ENCODE measurements at regions not wholly inside any gene's neighbourhood (a gene's known extent, or its start where the extent isn't known, plus 50 kb on each side); places are given as distances from the start of the nearest gene placed in this dataset.
"Not testable (repeated sequence)": the region's sequence is repeated elsewhere in the genome, so short reads cannot be mapped to it uniquely, and the experiment has no call there.

DNA sequence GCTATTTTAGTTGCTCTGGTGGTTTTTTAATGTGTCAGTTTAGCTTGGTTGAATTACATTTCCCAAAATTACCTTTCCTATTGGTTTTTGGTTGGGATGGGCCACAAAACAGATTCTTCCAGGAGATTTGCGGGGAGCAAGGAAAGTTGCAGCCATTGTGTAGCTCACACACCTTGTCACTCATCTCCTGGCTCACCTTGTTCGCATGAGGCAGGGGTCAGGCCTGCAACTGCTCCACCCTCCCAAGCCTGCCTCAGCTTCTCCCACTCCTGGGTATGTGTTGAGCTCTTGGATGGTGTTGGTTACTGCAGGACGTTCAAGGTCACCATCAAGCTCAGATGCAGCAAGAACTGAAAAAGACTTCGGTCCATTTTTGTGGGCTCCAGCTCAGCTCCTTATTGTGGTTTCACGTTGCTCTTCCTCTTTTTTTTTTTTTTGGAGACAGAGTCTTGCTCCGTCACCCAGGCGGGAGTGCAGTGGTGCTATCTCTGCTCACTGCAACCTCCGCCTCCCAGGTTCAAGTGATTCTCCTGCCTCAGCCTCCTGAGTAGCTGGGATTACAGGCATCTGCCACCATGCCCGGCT, 95.6 kb upstream of the METTL14 start:
- DNase-seq: no peak

DNA sequence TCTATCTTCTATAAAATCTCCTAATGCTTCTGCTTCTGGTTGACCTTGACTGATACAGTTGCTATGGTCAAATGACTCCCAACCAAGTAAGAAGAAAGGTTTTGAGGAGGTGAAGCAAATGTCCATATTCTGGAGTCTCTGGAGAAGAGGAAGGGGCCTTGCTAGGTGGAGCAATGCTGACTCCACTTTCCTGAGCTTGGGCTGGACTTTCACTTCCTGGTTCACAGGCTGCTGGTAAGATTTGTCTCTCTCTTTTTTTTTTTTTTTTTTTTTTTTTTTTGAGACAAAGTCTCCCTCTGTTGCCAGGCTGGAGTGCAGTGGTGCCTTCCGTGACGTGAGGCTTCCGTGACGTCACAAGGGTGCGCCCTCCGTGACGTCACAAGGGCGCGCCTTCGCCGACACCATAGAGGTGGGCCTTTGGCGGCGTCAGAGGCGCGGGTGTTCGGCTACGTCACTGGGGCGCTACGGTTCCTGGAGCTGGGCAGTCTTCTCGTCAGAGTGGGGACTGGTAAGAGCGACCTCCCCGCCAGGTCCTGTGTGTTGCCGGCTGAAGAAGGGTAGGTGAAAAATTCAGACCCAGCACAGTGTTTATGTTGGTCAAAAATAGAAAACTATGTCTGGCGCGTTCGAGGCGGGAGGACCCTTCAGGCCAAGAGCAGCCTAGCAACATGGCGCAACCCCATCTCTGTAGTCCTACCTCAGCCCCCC, 93.7 kb upstream of the METTL14 start:
- peak; percentile 100 for DNase-seq

DNA sequence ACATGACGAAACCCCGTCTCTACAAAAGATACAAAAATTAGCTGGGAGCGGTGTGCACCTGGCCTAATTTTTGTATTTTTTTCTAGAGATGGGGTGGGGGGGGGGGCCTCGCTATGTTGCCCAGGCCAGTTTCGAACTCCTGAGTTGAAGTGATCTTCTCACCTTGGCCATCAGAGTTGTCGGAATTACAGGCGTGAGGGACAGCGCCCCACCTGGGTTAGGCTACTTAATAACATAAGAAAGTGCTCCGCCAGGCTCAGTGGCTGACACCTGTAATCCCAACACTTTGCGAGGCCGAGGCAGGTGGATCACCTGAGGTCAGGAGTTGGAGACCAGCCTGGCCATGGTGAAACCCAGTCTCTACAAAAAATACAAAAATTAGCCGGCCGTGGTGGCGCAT, 92.9 kb upstream of the METTL14 start:
- DNase-seq: not testable (repeated sequence)

DNA sequence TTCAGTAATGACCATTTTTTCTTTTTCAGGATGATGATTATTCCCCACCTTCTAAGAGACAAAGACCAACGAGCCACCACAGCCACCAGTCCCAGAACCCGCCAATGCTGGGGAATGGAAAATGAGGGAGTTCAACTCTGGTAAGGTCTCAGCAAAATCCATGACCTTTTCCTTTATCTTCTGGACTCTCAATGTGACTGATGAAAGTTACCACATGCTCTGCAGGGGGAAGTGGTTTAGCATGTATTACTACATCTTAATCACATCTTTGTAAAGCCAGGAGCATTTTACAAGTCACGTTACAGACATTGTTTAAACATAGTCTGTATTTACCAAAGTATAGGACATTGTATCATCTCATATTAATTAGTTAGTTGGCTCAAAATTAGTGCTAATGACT, 89.3 kb upstream of the METTL14 start:
- DNase-seq: not testable (repeated sequence)

DNA sequence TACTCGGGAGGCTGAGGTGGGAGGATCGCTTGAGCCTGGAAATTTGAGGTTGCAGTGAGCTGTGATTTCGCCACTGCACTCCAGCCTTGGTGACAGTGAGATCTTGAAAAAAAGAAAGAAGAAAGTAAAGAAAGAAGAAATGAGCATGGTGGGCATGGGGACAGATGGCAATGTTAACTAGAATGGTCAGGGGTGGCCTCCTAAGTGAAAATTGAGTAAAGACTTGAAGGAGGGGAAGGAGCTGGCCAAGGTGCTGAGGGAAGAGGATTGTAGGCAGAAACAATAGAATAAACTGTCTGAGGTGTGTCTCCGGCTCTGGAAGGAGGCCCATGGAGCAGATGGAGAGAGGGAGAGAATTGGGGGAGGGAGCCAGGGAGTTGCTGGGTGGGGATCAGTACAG, 60.1 kb upstream of the METTL14 start:
- not testable (repeated sequence) for DNase-seq

DNA sequence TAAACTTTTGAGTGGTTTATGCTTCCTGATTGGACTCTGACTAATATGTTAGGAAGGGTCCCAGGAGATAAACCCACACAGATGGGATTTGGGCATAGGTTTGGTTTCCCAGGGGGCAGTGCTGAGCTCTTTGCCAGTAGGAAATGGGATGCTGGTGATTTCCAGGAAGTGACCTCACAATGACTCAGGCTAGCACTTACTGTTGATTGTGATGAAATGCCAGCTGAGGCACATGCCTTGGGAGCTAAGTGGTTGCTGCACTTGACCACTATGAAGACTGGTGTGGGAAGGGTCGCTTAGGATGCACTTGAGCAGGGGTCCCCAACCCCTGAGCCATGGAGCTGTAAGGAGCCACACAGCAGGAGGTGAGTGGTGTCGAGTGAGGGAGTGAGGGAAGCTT, 55.5 kb upstream of the METTL14 start:
- not testable (repeated sequence) for DNase-seq

DNA sequence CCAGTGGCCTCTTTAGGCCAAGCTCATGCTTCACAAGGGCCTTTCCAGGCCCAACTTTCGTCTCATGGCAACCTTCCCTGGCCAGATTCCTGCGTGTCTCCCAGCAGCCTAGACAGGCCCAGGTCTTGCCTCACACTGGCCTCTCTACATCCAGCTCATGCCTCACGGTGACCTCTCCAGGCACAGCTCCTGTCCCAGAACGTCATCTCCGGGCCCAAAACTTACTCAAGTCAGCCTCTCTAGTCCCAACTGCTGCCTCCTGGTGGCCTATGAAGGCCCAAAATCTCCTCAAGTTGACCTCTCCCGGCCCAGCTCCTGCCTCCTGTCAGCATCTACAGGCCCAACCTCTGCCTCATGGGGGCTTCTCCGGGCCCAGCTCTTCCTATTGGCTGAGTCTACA, 54.3 kb upstream of the METTL14 start:
- not testable (repeated sequence) for DNase-seq

DNA sequence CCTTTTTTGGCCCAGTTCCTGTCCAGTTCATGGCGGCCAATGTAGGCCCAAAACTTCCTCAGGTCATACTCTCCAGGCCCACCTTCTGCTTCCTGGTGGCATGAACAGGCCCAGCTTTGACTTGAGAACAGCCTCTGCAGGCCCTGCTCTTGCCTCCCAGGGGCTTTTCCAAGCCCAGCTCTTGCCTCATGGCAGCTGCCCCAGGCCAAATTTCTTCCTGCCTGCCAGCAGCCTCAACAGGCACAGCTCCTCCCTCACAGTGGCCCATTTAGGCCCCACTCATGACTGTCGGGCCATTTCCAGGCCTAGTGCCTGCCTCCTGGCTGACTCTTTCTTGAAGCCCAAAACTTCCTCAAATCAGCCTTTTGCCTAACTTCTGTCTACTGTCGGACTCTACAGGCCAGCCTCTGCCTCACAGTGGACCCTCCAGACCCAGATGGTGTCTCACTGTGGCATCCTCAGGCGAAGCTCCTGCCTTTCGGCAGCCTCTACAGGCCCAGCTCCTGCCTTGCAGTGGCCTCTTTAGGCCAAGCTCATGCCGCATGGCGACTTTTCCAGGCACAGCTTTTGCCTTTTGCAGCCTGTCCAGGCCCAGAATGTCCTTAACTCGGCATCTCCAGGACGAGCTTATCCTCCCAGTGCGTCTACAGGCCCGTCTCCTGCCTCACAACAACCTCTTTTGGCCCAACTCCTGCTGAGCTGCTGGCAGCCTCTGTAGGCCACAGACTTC, 53.7 kb upstream of the METTL14 start:
- not testable (repeated sequence) for DNase-seq

DNA sequence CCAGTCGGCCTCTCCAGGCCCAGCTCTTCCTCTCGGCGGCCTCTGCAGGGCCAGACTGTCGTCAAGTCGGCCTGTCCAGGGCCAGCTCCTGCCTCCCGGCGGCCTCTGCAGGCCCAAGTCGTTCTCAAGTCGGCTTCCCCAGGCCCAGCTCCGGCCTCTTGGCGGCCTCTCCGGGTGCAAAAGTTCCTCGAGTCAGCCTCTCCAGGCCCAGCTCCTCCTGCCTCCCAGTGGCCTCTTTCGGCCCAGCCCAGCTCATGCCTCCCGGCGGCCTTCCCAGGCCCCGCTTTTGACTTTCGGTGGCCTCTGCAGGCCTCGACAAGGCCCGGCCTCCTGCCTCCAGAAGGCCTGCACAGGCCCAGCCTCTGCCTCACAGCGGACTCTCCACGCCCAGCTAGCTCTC, 51.7 kb upstream of the METTL14 start:
- DNase-seq: not testable (repeated sequence)

DNA sequence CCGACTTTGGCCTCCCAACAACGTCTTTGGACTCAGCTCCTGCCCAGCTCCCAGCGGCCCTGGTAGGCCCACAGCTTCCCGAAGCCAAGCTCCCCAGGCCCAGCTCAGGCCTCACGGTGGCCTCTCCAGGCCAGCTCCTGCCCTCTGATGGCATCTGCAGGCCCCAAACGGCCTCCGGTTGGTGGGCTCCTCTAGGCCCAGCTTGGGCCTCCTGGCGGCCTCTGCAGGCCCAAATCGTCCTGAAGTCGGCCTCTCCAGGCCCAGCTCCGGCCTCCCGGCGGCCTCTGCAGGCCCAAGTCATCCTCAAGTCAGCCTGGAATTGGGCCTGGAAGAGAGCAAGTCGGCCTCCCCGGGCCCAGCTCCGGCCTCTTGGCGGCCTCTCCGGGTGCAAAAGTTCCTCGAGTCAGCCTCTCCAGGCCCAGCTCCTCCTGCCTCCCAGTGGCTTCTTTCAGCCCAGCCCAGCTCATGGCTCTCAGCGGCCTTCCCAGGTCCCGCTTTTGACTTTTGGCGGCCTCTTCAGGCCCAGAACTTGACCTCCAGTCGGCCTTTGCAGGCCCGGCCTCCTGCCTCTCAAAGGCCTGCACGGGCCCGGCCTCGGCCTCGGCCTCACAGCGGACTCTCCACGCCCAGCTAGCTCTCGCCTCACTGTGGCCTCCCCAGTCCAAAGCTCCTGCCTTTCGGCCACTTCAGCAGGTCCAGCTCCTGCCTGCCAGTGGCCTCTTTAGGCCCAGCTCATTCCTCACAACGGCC, 50.9 kb upstream of the METTL14 start:
- not testable (repeated sequence) for DNase-seq

Data from activated CD8-positive, alpha-beta memory T cell treated with anti-CD3 and anti-CD28 coated beads, Interleukin-2, amount 50 U/mL, for 48 hours (primary cell).